GM21515 (cell line): ENCODE measurements at regions not wholly inside any gene's neighbourhood (a gene's known extent, or its start where the extent isn't known, plus 50 kb on each side); places are given as distances from the start of the nearest gene placed in this dataset.

Source experiments
- ATAC-seq: cut with Tn5 transposase; IDR thresholded peaks from one replicate; pipeline ENCODE4 v1.9.1; 2021; ENCODE audit not compliant: unreplicated experiment

GRCh38 chr1:88421997-88422396, 262.1 kb upstream of the PKN2 start:
- no peak for ATAC-seq

GRCh38 chr1:88433556-88433955, 250.5 kb upstream of the PKN2 start:
- ATAC-seq: no peak

- no peak for ATAC-seq
Observed at GRCh38 chr1:88434836-88435235, 249.2 kb upstream of the PKN2 start.

GRCh38 chr1:88441022-88441421, 243.1 kb upstream of the PKN2 start:
- no peak for ATAC-seq

- no peak for ATAC-seq
Observed at GRCh38 chr1:88451856-88452255, 232.2 kb upstream of the PKN2 start.

- ATAC-seq: no peak
Observed at GRCh38 chr1:88453295-88453694, 230.8 kb upstream of the PKN2 start.

GRCh38 chr1:88454781-88455180, 229.3 kb upstream of the PKN2 start:
- ATAC-seq: no peak

- ATAC-seq: no peak
Observed at GRCh38 chr1:88455621-88456256, 228.3 kb upstream of the PKN2 start.

- ATAC-seq: no peak
Observed at GRCh38 chr1:88457197-88457596, 226.9 kb upstream of the PKN2 start.

- no peak for ATAC-seq
Observed at GRCh38 chr1:88461007-88461406, 223.1 kb upstream of the PKN2 start.

GRCh38 chr1:88462096-88462487, 222.0 kb upstream of the PKN2 start:
- ATAC-seq: no peak

- no peak for ATAC-seq
Observed at GRCh38 chr1:88462488-88463261, 221.4 kb upstream of the PKN2 start.

GRCh38 chr1:88463401-88463985, 220.6 kb upstream of the PKN2 start:
- no peak for ATAC-seq

- no peak for ATAC-seq
Observed at GRCh38 chr1:88466011-88466410, 218.1 kb upstream of the PKN2 start.

- ATAC-seq: no peak
Observed at GRCh38 chr1:88466899-88467580, 217.0 kb upstream of the PKN2 start.

GRCh38 chr1:88472298-88472697, 211.8 kb upstream of the PKN2 start:
- no peak for ATAC-seq

- no peak for ATAC-seq
Observed at GRCh38 chr1:88472714-88473113, 211.4 kb upstream of the PKN2 start.

GRCh38 chr1:88474555-88475304, 209.3 kb upstream of the PKN2 start:
- no peak for ATAC-seq

GRCh38 chr1:88484881-88485280, 199.2 kb upstream of the PKN2 start:
- ATAC-seq: no peak

- ATAC-seq: no peak
Observed at GRCh38 chr1:88488237-88488636, 195.8 kb upstream of the PKN2 start.

- no peak for ATAC-seq
Observed at GRCh38 chr1:88490676-88491075, 193.4 kb upstream of the PKN2 start.
